ENCODE measurements at regions not wholly inside any gene's neighbourhood (a gene's known extent, or its start where the extent isn't known, plus 50 kb on each side); places are given as distances from the start of the nearest gene placed in this dataset.
"Not testable (repeated sequence)": the region's sequence is repeated elsewhere in the genome, so short reads cannot be mapped to it uniquely, and the experiment has no call there.

- DNase-seq = no peak
These were observed 220.4 kb upstream of the ZNF217 start for GRCh38 chr20:53814060-53814459.

- no peak for DNase-seq
These were observed 220.0 kb upstream of the ZNF217 start for GRCh38 chr20:53813636-53814035.

- DNase-seq = no peak
These were observed 217.9 kb upstream of the ZNF217 start for GRCh38 chr20:53811577-53811976.

- no peak for DNase-seq
These were observed 217.2 kb upstream of the ZNF217 start for GRCh38 chr20:53810661-53811355.

- DNase-seq = no peak
These were observed 216.2 kb upstream of the ZNF217 start for GRCh38 chr20:53809728-53810365.

- DNase-seq = no peak
These were observed 215.6 kb upstream of the ZNF217 start for GRCh38 chr20:53809217-53809616.

GRCh38 chr20:53808733-53809132 lies 215.1 kb upstream of the ZNF217 start:
- no peak for DNase-seq

- DNase-seq = not testable (repeated sequence)
These were observed 214.7 kb upstream of the ZNF217 start for GRCh38 chr20:53808302-53808701.

- no peak for DNase-seq
These were observed 213.2 kb upstream of the ZNF217 start for GRCh38 chr20:53806683-53807401.

- DNase-seq = no peak
These were observed 212.3 kb upstream of the ZNF217 start for GRCh38 chr20:53805895-53806384.

GRCh38 chr20:53804920-53805894 lies 211.6 kb upstream of the ZNF217 start:
- no peak for DNase-seq

- DNase-seq = not testable (repeated sequence)
These were observed 210.7 kb upstream of the ZNF217 start for GRCh38 chr20:53804308-53804707.

GRCh38 chr20:53803492-53804155 lies 210.0 kb upstream of the ZNF217 start:
- no peak for DNase-seq

- no peak for DNase-seq
These were observed 208.2 kb upstream of the ZNF217 start for GRCh38 chr20:53801609-53802370.

GRCh38 chr20:53800883-53801604 lies 207.4 kb upstream of the ZNF217 start:
- no peak for DNase-seq

GRCh38 chr20:53800418-53800817 lies 206.8 kb upstream of the ZNF217 start:
- DNase-seq = no peak

GRCh38 chr20:53797085-53797484 lies 203.4 kb upstream of the ZNF217 start:
- no peak for DNase-seq

GRCh38 chr20:53795170-53795569 lies 201.5 kb upstream of the ZNF217 start:
- no peak for DNase-seq

GRCh38 chr20:53794529-53795115 lies 201.0 kb upstream of the ZNF217 start:
- no peak for DNase-seq

- no peak for DNase-seq
These were observed 200.2 kb upstream of the ZNF217 start for GRCh38 chr20:53793783-53794383.

All from NCI-H187 (cell line).